ENCODE measurements at regions not wholly inside any gene's neighbourhood (a gene's known extent, or its start where the extent isn't known, plus 50 kb on each side); places are given as distances from the start of the nearest gene placed in this dataset.

- TF ChIP-seq CTCF (IDR thresholded peaks at IDR 0.05) (no peak), POLR2A (IDR thresholded peaks at IDR 0.05) (no peak)
Observed at GRCh38 chr2:143870696-143871095, 649.2 kb downstream of the ZEB2 start.

All from Peyer's patch (tissue), 4 donors.